ENCODE measurements at regions not wholly inside any gene's neighbourhood (a gene's known extent, or its start where the extent isn't known, plus 50 kb on each side); places are given as distances from the start of the nearest gene placed in this dataset.

GRCh38 chr4:85106805-85107336, 140.4 kb upstream of the WDFY3 start:
- H3K27ac Mint-ChIP-seq (ENCODE audit: unreplicated experiment): no peak overlapping the region
- H3K79me2 ChIP-seq (ENCODE audit: insufficient read depth, low read length): no peaks in the 10 kb centered on the region
- no peaks in the 10 kb centered on the region for H3K4me1 ChIP-seq (ENCODE audit: insufficient read depth, low read length)
- H3K4me3 ChIP-seq (ENCODE audit: insufficient read depth, low read depth, low read length): no peak overlapping the region
- H3K4me2 ChIP-seq (ENCODE audit: low read length): no peak overlapping the region
- H3K36me3 Mint-ChIP-seq (ENCODE audit: low read depth, unreplicated experiment): no peaks in the 10 kb centered on the region
- H3K9ac ChIP-seq (ENCODE audit: low read length): no peak overlapping the region
- H3K27me3 ChIP-seq (ENCODE audit: insufficient read depth, low read length): no peaks in the 10 kb centered on the region
- no peaks in the 10 kb centered on the region for H4K20me1 ChIP-seq (ENCODE audit: insufficient read depth, low read length)
- no peak overlapping the region for H2AFZ ChIP-seq (ENCODE audit: low read depth, low read length)
- no peak overlapping the region for H3K27ac ChIP-seq (ENCODE audit: low read depth, low read length)
- H3K4me3 Mint-ChIP-seq (ENCODE audit: unreplicated experiment): no peak overlapping the region
- no peaks in the 10 kb centered on the region for H3K36me3 ChIP-seq (ENCODE audit: insufficient read depth, low read length)
- TF ChIP-seq CTCF (IDR thresholded peaks at IDR 0.05; ENCODE audit: insufficient read depth, low read depth, low read length) (no peak), EZH2 (IDR thresholded peaks at IDR 0.05; ENCODE audit: insufficient read depth, low read length) (no peak)
- peaks cover 6% of the 10 kb centered on the region for H3K4me1 Mint-ChIP-seq (ENCODE audit: low read depth, unreplicated experiment)
- FAIRE-seq: no peak
- no peak for DNase-seq (ENCODE audit: low read depth)
- H3K27me3 Mint-ChIP-seq (ENCODE audit: low read depth, unreplicated experiment): peaks cover 5% of the 10 kb centered on the region
- no peaks in the 10 kb centered on the region for H3K9me3 ChIP-seq (ENCODE audit: insufficient read depth, low read depth, low read length)
- no peaks in the 10 kb centered on the region for H3K9me3 Mint-ChIP-seq (ENCODE audit: unreplicated experiment)

- H3K4me1 Mint-ChIP-seq (ENCODE audit: low read depth, unreplicated experiment): peaks cover 6% of the 10 kb centered on the region
- no peaks in the 10 kb centered on the region for H3K9me3 ChIP-seq (ENCODE audit: insufficient read depth, low read depth, low read length)
- H3K36me3 ChIP-seq (ENCODE audit: insufficient read depth, low read length): no peaks in the 10 kb centered on the region
- FAIRE-seq (no peak), DNase-seq (ENCODE audit: low read depth) (peak; percentile 60)
- H3K4me1 ChIP-seq (ENCODE audit: insufficient read depth, low read length): no peaks in the 10 kb centered on the region
- no peaks in the 10 kb centered on the region for H3K27me3 ChIP-seq (ENCODE audit: insufficient read depth, low read length)
- no peak overlapping the region for H3K27ac ChIP-seq (ENCODE audit: low read depth, low read length)
- no peaks in the 10 kb centered on the region for H3K9me3 Mint-ChIP-seq (ENCODE audit: unreplicated experiment)
- peaks cover 5% of the 10 kb centered on the region for H3K27me3 Mint-ChIP-seq (ENCODE audit: low read depth, unreplicated experiment)
- no peak overlapping the region for H2AFZ ChIP-seq (ENCODE audit: low read depth, low read length)
- no peak for TF ChIP-seq CTCF (IDR thresholded peaks at IDR 0.05; ENCODE audit: insufficient read depth, low read depth, low read length)
- TF ChIP-seq EZH2 (IDR thresholded peaks at IDR 0.05; ENCODE audit: insufficient read depth, low read length): no peak
- H3K4me3 ChIP-seq (ENCODE audit: insufficient read depth, low read depth, low read length): no peak overlapping the region
- peak overlapping the region; percentile 9 for H3K27ac Mint-ChIP-seq (ENCODE audit: unreplicated experiment)
- no peaks in the 10 kb centered on the region for H3K79me2 ChIP-seq (ENCODE audit: insufficient read depth, low read length)
- no peaks in the 10 kb centered on the region for H3K36me3 Mint-ChIP-seq (ENCODE audit: low read depth, unreplicated experiment)
- no peaks in the 10 kb centered on the region for H4K20me1 ChIP-seq (ENCODE audit: insufficient read depth, low read length)
- H3K4me2 ChIP-seq (ENCODE audit: low read length): no peak overlapping the region
- no peak overlapping the region for H3K9ac ChIP-seq (ENCODE audit: low read length)
- no peak overlapping the region for H3K4me3 Mint-ChIP-seq (ENCODE audit: unreplicated experiment)
Observed at GRCh38 chr4:85107553-85107952, 141.1 kb upstream of the WDFY3 start.

GRCh38 chr4:85113706-85114105, 147.2 kb upstream of the WDFY3 start:
- no peak overlapping the region for H3K4me3 ChIP-seq (ENCODE audit: insufficient read depth, low read depth, low read length)
- no peaks in the 10 kb centered on the region for H3K27me3 Mint-ChIP-seq (ENCODE audit: low read depth, unreplicated experiment)
- H3K4me2 ChIP-seq (ENCODE audit: low read length): no peak overlapping the region
- TF ChIP-seq CTCF (IDR thresholded peaks at IDR 0.05; ENCODE audit: insufficient read depth, low read depth, low read length): no peak
- TF ChIP-seq EZH2 (IDR thresholded peaks at IDR 0.05; ENCODE audit: insufficient read depth, low read length): no peak
- H3K27me3 ChIP-seq (ENCODE audit: insufficient read depth, low read length): no peaks in the 10 kb centered on the region
- no peaks in the 10 kb centered on the region for H3K36me3 ChIP-seq (ENCODE audit: insufficient read depth, low read length)
- no peaks in the 10 kb centered on the region for H3K9me3 Mint-ChIP-seq (ENCODE audit: unreplicated experiment)
- no peaks in the 10 kb centered on the region for H3K9me3 ChIP-seq (ENCODE audit: insufficient read depth, low read depth, low read length)
- no peaks in the 10 kb centered on the region for H4K20me1 ChIP-seq (ENCODE audit: insufficient read depth, low read length)
- H3K79me2 ChIP-seq (ENCODE audit: insufficient read depth, low read length): no peaks in the 10 kb centered on the region
- H3K4me1 ChIP-seq (ENCODE audit: insufficient read depth, low read length): no peaks in the 10 kb centered on the region
- H2AFZ ChIP-seq (ENCODE audit: low read depth, low read length): no peak overlapping the region
- H3K9ac ChIP-seq (ENCODE audit: low read length): no peak overlapping the region
- DNase-seq (ENCODE audit: low read depth) (peak; percentile 64), FAIRE-seq (no peak)
- no peak overlapping the region for H3K4me3 Mint-ChIP-seq (ENCODE audit: unreplicated experiment)
- H3K27ac ChIP-seq (ENCODE audit: low read depth, low read length): no peak overlapping the region
- H3K36me3 Mint-ChIP-seq (ENCODE audit: low read depth, unreplicated experiment): no peaks in the 10 kb centered on the region
- H3K27ac Mint-ChIP-seq (ENCODE audit: unreplicated experiment): no peak overlapping the region
- no peaks in the 10 kb centered on the region for H3K4me1 Mint-ChIP-seq (ENCODE audit: low read depth, unreplicated experiment)
